Umbilical cord (tissue), 1 donor: ENCODE measurements at regions not wholly inside any gene's neighbourhood (a gene's known extent, or its start where the extent isn't known, plus 50 kb on each side); places are given as distances from the start of the nearest gene placed in this dataset.
"Not testable (repeated sequence)": the region's sequence is repeated elsewhere in the genome, so short reads cannot be mapped to it uniquely, and the experiment has no call there.

Experiments
- DNase-seq: peaks from one replicate; pipeline ENCODE4 v3.0.0-alpha.2; 2015; ENCODE audit warnings: low spot score

DNA sequence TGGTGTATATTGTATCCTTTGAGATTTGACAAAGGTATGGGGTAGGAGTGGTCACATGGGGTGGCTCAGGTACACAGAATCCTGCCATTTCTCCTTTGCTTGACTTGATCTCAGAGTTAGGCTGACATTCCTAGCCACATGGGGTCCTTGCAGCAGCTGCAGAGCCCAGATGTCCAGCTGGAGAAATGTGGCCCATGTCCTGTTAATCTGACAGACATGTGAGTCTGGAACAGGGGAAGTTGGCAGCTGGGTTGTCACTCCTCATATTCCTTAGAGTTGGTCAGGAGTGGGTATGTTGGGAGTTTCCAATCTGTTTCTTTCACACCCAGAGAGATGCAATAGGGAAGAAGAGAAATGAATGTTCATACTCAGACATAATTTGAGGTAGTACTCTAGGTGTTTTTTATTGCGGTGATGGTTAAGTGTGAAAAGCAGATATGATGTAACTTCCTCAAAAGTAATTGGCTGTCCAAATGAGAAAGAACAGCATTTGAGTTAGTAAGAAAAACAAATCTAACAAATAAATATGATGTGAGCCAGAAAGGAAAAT lies 402.6 kb upstream of the MEIS1 start:
- DNase-seq, result no peak

DNA sequence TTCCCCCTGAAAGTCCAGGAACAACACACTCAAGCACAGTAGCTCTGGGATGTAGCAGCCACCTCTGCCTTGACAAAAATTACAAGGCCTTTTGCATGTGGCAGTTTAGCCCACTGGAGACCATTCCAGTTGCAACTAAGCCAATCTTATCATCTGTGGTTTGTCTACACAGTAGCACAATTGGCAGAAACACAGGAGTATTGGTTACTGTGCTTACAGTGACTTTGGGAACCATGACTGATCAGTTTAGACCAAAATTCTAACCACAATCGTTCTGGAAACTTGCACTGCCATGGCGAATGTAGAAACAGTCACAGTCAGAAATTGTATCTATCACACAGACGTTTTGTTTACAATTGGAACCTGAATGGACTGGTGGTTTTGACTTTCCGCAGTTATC lies 403.7 kb upstream of the MEIS1 start:
- DNase-seq, result no peak

- DNase-seq, result no peak
Measured at GRCh38 chr2:66030553-66030952, 404.4 kb upstream of the MEIS1 start.

DNA sequence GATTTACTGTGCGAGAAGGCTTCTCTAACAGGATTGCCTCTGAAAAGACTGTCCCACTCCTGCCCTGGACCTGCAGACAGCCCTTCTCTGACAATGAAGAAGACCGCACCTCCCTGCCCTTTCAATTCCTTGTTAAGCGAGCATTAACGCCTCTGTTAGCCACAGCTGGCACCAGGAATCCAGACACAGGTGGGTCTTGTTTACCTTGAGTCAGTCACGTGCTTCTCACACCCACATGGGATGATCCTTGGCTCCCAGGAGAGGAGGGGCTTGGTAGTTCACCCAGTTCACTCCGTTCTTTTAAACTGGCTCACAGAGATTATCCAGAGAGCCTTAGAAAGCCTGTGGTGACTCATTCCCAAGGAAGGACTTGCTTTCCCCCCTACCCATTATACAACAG lies 410.5 kb upstream of the MEIS1 start:
- no peak for DNase-seq

DNA sequence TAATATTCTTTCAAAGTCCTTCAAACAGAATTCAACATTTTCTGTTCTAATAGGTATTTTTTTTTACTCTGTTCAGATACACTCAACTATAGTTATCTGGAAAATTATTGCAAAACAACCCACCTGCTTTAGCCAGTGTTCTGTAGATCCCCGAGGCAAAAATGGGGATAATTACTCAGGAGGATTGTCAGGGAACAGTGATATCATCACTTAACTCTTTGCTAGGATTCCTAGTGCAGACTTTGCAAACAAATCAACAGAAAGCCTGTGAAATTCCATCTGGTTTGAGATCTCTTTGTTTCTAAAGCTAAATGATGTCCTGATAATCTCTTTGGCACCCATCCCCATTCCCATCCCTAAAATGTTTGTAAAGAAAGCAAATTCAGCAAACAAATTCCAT lies 413.6 kb upstream of the MEIS1 start:
- peak; percentile 38 for DNase-seq

GRCh38 chr2:66017763-66018162 lies 417.2 kb upstream of the MEIS1 start:
- DNase-seq, result no peak

- no peak for DNase-seq
Measured at GRCh38 chr2:66014450-66014849, 420.5 kb upstream of the MEIS1 start.

- DNase-seq, result no peak
Measured at GRCh38 chr2:66013456-66013855, 421.5 kb upstream of the MEIS1 start.

DNA sequence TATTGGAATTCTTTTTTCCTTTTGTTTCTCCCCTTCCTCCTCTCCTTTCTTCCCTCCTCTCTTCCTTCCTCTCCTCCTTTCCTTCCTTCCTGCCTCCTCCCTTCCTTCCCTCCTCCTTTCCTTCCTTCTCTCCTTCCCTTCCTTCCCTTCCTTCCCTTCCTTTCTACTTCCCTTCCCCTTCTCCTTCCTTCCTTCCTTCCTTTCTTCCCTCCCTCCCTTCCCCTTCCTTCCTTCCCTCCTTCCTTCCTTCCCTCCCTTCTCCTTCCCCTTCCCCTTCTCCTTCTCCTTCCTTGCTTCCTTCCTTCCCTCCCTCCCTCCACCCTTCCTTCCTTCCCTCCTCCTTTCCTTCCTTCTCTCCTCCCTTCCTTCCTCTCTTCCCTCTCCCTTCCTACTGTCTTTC lies 431.0 kb upstream of the MEIS1 start:
- no peak for DNase-seq

DNA sequence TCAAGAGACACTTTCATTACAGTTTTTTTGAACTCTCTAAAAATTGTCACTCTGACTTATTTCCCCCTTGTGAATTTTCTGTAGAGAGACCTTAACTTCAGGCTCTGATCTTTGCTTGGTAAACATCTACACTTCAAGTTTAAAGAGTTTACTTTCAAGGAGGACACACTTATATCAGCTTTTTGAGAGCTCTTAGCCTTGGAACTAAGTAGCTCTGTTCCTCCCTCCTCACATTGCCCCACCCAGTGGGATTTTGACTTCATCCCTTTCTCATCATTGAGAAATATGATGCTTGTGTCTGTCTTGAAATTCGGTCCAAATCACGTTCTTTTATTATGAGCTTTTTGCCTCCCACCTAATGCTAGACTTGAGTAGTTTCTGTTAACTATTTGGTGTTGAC lies 433.4 kb upstream of the MEIS1 start:
- no peak for DNase-seq

DNA sequence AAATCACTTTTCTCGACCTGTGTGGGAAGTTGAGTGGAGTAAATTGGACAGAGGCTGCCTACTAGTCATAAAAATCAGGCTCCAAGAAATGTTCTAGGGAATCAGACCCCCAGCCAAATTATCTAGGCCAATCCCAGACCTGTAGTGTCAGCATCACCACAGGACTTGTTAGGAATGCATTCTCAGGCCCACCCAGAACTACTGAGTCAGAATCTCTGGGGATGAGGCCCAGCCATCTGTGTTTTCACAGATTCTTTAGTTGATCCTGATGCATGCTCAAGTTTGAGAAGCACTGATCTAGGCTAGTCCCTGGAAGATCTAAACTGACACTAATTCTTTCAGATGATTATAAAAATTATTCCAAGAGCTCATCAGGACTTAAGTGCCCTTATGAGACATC lies 434.0 kb upstream of the MEIS1 start:
- peak; percentile 55 for DNase-seq

DNA sequence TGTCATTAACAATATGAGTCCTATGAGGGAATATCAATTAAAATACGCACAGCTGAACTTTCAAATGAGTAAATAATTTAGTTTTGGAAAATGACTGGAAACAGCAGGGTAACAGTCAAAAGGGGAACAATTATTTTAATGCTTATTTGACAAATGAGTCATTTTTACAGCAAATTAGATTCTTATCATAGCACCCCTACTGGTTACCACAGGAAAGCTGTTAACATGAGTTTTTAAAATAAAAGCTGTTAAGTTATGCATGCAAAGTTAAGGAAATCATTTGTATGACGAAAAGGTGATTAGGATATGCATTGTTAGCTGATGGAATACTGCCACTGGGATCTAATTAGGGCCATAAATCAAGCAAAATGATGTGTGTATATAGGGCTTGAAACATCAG lies 435.1 kb upstream of the MEIS1 start:
- DNase-seq, result no peak

GRCh38 chr2:65999103-65999502 lies 435.8 kb upstream of the MEIS1 start:
- no peak for DNase-seq

DNA sequence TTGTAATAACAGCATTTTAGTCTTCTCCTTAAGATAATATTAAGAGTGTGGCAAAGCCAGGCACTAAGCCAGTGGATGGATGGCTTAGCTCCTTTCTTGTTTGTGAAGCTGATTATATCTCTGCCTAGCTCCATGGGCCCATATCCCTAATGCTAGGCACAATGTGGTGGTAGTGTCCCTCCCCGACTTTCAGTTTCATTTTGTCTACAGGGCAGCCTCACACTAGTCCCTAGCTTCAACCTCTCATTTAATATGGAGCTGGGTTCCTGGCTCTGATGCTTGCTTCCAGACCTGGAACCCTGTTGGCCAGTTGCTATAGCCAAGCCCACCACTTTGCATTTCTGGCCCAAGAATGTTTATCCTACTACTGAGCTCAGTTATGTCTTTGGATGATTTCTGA lies 437.0 kb upstream of the MEIS1 start:
- DNase-seq, result no peak

GRCh38 chr2:65992198-65992554 lies 442.7 kb upstream of the MEIS1 start:
- DNase-seq, result no peak

- no peak for DNase-seq
Measured at GRCh38 chr2:65991381-65992197, 443.3 kb upstream of the MEIS1 start.

DNA sequence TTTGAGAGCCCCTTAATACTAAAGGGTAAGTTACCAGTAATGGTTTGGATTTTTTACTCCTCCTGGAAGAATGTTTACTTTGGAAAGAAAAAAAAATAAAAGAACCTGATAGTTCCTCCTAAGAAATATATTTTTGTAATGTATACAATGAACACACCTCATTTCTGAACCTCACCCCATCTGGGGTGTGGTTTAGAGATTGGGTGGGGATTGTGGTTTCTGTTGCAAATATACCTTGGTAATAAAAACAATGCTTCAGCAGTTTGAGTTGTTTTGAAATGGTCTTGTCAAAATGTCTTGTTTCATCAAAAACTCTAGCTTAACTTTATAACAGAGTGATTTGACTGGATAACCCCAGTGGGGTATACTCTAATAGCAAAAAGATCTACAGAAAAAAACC lies 448.9 kb upstream of the MEIS1 start:
- DNase-seq, result no peak

DNA sequence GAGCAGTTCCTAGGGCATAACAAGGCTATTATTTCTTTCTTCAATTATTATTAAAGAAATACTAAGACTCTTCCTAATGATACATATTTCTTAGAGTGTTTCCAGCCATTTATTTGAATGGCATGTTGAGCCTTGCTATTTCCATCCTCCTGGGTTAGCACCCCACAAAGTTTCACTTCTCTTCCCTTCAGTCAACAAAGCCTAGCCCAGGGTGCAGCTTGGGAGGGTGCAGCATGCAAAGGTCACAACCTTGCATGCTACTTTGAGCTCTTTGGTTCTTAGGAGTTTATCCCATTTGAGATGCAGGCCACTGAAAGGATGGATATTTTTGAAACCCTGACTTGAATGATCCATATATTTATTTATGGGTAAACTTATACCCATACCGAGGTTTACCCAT lies 454.4 kb upstream of the MEIS1 start:
- no peak for DNase-seq

- no peak for DNase-seq
Measured at GRCh38 chr2:65979446-65979845, 455.5 kb upstream of the MEIS1 start.

GRCh38 chr2:65974067-65974723 lies 460.7 kb upstream of the MEIS1 start:
- no peak for DNase-seq

- DNase-seq, result no peak
Measured at GRCh38 chr2:65969161-65969560, 465.8 kb upstream of the MEIS1 start.

DNA sequence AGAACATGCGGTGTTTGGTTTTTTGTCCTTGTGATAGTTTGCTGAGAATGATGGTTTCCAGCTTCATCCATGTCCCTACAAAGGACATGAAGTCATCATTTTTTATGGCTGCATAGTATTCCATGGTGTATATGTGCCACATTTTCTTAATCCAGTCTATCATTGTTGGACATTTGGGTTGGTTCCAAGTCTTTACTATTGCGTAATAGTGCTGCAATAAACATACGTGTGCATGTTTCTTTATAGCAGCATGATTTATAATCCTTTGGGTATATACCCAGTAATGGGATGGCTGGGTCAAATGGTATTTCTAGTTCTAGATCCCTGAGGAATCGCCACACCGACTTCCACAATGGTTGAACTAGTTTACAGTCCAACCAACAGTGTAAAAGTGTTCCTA lies 471.6 kb upstream of the MEIS1 start:
- not testable (repeated sequence) for DNase-seq

DNA sequence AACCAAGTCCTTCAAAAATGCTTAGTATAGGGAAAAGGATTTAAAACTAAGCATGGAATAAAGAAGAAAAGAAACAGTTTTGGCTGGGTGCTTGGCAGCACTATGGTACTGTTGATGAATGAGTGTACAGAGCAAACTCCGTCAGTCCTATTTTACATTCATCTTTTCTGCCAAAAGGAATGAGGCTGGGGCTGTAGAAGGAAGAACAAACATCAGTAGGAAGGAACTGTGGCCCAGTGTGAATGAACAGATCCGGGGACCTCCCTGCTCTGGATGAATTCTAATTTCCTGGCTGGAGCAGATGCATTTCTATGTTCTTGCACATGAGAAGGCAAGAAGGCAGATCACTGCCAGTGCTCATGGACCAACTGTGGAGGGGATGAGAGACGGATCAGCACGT lies 474.0 kb upstream of the MEIS1 start:
- DNase-seq, result peak; percentile 11
